Jurkat, Clone E6-1 (cell line): ENCODE measurements at regions not wholly inside any gene's neighbourhood (a gene's known extent, or its start where the extent isn't known, plus 50 kb on each side); places are given as distances from the start of the nearest gene placed in this dataset.

Experiments
- DNase-seq: peaks from one replicate; pipeline ENCODE4 v3.0.0-alpha.2; 2011; ENCODE audit warnings: low read depth, low spot score
- H3K4me3 ChIP-seq: 2 replicates; pipeline ENCODE4 v1.5.1; 2011; ENCODE audit warnings: mild to moderate bottlenecking, low read length, control low read depth, moderate library complexity

- peak overlapping the region; percentile 24 for H3K4me3 ChIP-seq
- peak; percentile 64 for DNase-seq
Measured at GRCh38 chr2:8514796-8515758, 166.8 kb upstream of the ID2 start.

GRCh38 chr2:8515864-8516533, 165.9 kb upstream of the ID2 start:
- H3K4me3 ChIP-seq: no peak overlapping the region; the same call in 1 of the 2 replicates
- DNase-seq: peak; percentile 67

GRCh38 chr2:8517850-8518498, 163.9 kb upstream of the ID2 start:
- DNase-seq: no peak
- H3K4me3 ChIP-seq: no peak overlapping the region

- no peak overlapping the region for H3K4me3 ChIP-seq
- no peak for DNase-seq
Measured at GRCh38 chr2:8518979-8519668, 162.7 kb upstream of the ID2 start.

- no peak for DNase-seq
- no peak overlapping the region for H3K4me3 ChIP-seq
Measured at GRCh38 chr2:8520791-8521344, 161.0 kb upstream of the ID2 start.

- peak; percentile 74 for DNase-seq
- no peak overlapping the region for H3K4me3 ChIP-seq
Measured at GRCh38 chr2:8522687-8523086, 159.2 kb upstream of the ID2 start.

GRCh38 chr2:8524388-8524787, 157.5 kb upstream of the ID2 start:
- no peak for DNase-seq
- no peak overlapping the region for H3K4me3 ChIP-seq

GRCh38 chr2:8524823-8525222, 157.0 kb upstream of the ID2 start:
- DNase-seq: no peak
- no peak overlapping the region for H3K4me3 ChIP-seq

- no peak for DNase-seq
- no peak overlapping the region for H3K4me3 ChIP-seq
Measured at GRCh38 chr2:8525236-8525581, 156.6 kb upstream of the ID2 start.

GRCh38 chr2:8525582-8526402, 156.1 kb upstream of the ID2 start:
- H3K4me3 ChIP-seq: no peak overlapping the region
- no peak for DNase-seq

GRCh38 chr2:8526403-8526696, 155.5 kb upstream of the ID2 start:
- no peak for DNase-seq
- no peak overlapping the region for H3K4me3 ChIP-seq

GRCh38 chr2:8527031-8527430, 154.8 kb upstream of the ID2 start:
- no peak for DNase-seq
- H3K4me3 ChIP-seq: no peak overlapping the region

GRCh38 chr2:8527676-8528075, 154.2 kb upstream of the ID2 start:
- no peak for DNase-seq
- H3K4me3 ChIP-seq: no peak overlapping the region

GRCh38 chr2:8528863-8529262, 153.0 kb upstream of the ID2 start:
- no peak for DNase-seq
- no peak overlapping the region for H3K4me3 ChIP-seq

- DNase-seq: no peak
- H3K4me3 ChIP-seq: no peak overlapping the region
Measured at GRCh38 chr2:8529706-8530277, 152.1 kb upstream of the ID2 start.

- no peak for DNase-seq
- H3K4me3 ChIP-seq: no peak overlapping the region
Measured at GRCh38 chr2:8531481-8531880, 150.4 kb upstream of the ID2 start.

GRCh38 chr2:8532438-8532837, 149.4 kb upstream of the ID2 start:
- H3K4me3 ChIP-seq: no peak overlapping the region
- DNase-seq: no peak

GRCh38 chr2:8533923-8534322, 147.9 kb upstream of the ID2 start:
- no peak for DNase-seq
- no peak overlapping the region for H3K4me3 ChIP-seq
